WERI-Rb-1 (cell line): ENCODE measurements at regions not wholly inside any gene's neighbourhood (a gene's known extent, or its start where the extent isn't known, plus 50 kb on each side); places are given as distances from the start of the nearest gene placed in this dataset.

Experiments used
- DNase-seq: peaks from one replicate; pipeline ENCODE4 v3.0.0-alpha.2; 2020
- H3K27ac ChIP-seq: fragments of 250-450 bp; sonication (Bioruptor Pico); 2 replicates; pipeline ENCODE4 v1.5.1; 2020; ENCODE audit warnings: mild to moderate bottlenecking, moderate library complexity
- H3K27me3 ChIP-seq: fragments of 250-450 bp; sonication (Bioruptor Pico); 2 replicates; pipeline ENCODE4 v1.5.1; 2021; ENCODE audit warnings: mild to moderate bottlenecking, low read depth, moderate library complexity; ENCODE audit not compliant: insufficient read depth, severe bottlenecking
- H3K36me3 ChIP-seq: fragments of 250-450 bp; sonication (Bioruptor Pico); 2 replicates; pipeline ENCODE4 v1.5.1; 2020; ENCODE audit warnings: mild to moderate bottlenecking, moderate library complexity
- H3K4me3 ChIP-seq: 2 replicates; pipeline ENCODE4 v1.5.1; 2011; ENCODE audit warnings: low read depth, mild to moderate bottlenecking, control low read depth, low read length
- H3K9me3 ChIP-seq: fragments of 250-450 bp; sonication (Bioruptor Pico); 2 replicates; pipeline ENCODE4 v1.5.1; 2021; ENCODE audit warnings: mild to moderate bottlenecking, moderate library complexity; ENCODE audit not compliant: severe bottlenecking
- TF ChIP-seq, protein P1 (sequence below): IDR thresholded peaks from 2 replicates; pipeline ENCODE4 v1.5.1; 2011; ENCODE audit warnings: low read depth, mild to moderate bottlenecking, control low read depth, inconsistent platforms, low read length

DNA sequence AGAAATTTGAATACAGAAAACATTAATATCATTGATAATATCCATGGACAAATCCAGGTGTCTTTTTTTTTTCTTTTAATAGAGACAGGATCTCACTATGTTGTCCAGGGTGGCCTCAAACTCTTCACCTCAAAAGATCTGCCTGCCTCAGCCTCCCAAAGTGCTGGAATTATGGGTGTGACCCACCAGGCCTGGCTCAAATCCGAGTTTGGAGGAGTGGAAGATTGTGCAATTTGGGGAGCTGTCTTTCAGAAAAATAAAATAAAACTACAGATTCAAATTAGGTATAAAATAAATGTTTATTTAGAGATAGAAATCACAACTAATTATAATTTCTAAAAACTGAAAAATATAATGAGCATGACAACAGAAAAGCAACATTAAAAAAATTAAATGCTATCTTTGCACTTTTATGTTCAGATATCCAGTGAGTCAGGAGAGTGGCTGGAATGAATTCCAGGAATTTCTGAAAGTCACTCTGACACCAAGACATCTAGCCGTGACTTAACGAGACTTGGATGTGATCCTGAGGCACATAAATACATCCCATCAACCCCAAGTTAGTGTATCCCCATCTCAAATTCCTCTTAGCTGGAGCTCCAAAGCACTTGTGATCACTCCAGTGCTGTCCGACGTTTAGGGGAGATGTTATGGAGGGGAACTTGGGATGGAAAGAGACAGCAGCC lies 128.6 kb upstream of the THY1 start:
- no peak overlapping the region for H3K4me3 ChIP-seq
- no peak for DNase-seq
- no peak overlapping the region for H3K27ac ChIP-seq
- H3K36me3 ChIP-seq = no peaks in the 10 kb centered on the region
- no peaks in the 10 kb centered on the region for H3K27me3 ChIP-seq
- peaks cover 7% of the 10 kb centered on the region for H3K9me3 ChIP-seq
- TF ChIP-seq, protein P1, sequence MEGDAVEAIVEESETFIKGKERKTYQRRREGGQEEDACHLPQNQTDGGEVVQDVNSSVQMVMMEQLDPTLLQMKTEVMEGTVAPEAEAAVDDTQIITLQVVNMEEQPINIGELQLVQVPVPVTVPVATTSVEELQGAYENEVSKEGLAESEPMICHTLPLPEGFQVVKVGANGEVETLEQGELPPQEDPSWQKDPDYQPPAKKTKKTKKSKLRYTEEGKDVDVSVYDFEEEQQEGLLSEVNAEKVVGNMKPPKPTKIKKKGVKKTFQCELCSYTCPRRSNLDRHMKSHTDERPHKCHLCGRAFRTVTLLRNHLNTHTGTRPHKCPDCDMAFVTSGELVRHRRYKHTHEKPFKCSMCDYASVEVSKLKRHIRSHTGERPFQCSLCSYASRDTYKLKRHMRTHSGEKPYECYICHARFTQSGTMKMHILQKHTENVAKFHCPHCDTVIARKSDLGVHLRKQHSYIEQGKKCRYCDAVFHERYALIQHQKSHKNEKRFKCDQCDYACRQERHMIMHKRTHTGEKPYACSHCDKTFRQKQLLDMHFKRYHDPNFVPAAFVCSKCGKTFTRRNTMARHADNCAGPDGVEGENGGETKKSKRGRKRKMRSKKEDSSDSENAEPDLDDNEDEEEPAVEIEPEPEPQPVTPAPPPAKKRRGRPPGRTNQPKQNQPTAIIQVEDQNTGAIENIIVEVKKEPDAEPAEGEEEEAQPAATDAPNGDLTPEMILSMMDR = no peak

DNA sequence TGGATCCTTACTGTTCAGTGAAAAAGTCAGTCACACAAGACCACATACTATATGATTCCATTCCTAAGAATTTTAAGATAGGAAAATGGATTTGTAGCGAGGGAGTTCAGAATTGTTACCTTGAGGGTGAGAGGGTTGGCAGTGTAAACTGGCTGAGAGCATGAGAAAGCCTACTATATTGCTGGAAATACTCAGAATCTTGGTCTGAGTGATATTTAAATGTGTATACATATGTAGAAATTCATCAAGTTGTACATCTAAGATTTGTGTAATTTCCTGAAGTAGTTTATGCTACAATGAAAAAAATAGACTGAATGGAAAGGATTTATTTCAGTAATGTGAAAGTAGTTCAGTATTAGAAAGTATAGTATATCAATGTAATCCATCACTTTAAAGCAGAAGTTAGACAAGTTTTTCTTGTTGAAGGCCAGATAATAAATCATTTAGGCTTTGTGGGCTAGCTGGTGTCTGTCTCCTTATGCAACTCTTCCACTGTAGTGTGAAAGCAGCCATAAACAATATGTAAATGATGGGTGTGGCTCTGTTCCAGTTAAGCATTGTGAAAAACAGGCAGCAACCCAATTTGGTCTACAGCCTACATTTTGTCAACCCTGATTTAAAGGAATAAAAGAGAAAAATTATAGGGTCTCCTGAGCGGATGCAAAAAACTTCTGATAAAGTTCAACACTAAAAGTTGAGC lies 127.2 kb upstream of the THY1 start:
- Histone ChIP-seq H3K4me3 (no peak overlapping the region), H3K27ac (no peak overlapping the region), H3K27me3 (no peaks in the 10 kb centered on the region), H3K9me3 (peaks cover 7% of the 10 kb centered on the region), H3K36me3 (no peaks in the 10 kb centered on the region)
- TF ChIP-seq, protein P1 = no peak
- DNase-seq = no peak

DNA sequence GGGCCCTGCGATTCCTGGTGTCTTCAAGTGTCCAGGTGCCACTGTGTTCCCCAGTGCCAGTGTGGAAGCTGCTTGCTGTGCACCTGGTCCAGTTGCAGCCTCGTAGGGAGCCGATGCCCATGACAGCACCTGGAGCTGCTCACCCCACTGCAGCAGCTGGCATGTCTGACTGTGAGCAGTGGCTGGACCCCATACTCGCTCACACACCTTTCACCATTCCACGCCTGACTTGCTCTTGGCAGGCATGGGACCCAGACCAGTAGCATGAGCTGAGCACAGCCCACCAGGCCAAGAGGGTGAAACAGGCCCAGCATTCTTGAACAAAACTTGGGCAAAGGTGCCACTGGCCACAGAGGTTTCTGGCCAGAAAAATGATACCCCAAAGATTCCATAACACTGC lies 124.5 kb upstream of the THY1 start:
- H3K9me3 ChIP-seq = peaks cover 7% of the 10 kb centered on the region
- DNase-seq = no peak
- H3K27ac ChIP-seq = no peak overlapping the region
- H3K36me3 ChIP-seq = no peaks in the 10 kb centered on the region
- no peaks in the 10 kb centered on the region for H3K27me3 ChIP-seq
- TF ChIP-seq, protein P1 = no peak
- no peak overlapping the region for H3K4me3 ChIP-seq

DNA sequence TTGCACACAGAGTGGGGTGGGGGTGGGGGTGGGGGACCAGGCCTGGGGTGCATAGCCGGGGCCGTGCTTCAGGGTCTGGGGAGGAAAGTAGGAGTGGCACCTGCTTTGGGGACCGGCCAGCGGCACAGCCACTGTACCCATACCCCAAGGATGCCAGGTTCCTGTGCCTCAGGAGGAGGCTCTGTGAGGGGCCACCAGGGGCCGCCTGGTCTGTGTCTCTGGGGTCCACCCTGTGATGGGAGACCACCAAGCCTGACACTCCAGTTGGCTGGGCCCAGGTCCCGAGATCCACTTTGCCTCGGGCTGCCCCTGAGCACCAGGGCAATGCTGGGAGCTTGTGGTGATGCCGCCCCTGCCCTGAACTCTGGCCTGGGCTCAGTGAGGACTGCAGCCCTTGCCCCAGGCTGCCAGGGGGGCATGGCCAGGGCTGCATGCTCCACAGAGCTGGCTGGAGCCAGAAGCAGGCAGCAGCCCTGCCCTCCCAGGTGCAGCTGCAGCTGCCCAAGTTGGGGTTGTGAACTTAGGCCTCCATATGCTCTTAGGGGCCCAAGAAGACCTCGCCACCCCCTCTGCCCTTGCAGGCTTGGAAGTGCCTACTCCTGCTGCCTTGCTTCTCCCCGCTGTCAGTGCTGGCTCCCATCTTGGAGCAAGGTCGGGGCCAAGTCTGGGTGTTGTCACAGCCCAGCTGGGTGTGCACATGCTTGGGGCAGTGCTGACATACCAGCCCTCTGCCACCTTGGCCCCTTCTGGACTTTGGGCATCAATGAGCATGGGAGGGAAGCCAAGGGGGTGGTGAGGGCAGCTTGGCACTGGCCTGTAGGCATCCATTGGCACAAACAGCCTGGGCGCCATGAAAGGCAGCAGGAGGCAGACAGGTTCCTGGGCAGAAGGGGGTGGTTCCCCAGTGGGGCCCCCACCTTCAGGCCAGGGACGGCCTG lies 123.3 kb upstream of the THY1 start:
- H3K27me3 ChIP-seq = no peaks in the 10 kb centered on the region
- no peaks in the 10 kb centered on the region for H3K36me3 ChIP-seq
- peaks cover 7% of the 10 kb centered on the region for H3K9me3 ChIP-seq
- no peak for DNase-seq
- TF ChIP-seq, protein P1 = no peak
- no peak overlapping the region for H3K4me3 ChIP-seq
- no peak overlapping the region for H3K27ac ChIP-seq

DNA sequence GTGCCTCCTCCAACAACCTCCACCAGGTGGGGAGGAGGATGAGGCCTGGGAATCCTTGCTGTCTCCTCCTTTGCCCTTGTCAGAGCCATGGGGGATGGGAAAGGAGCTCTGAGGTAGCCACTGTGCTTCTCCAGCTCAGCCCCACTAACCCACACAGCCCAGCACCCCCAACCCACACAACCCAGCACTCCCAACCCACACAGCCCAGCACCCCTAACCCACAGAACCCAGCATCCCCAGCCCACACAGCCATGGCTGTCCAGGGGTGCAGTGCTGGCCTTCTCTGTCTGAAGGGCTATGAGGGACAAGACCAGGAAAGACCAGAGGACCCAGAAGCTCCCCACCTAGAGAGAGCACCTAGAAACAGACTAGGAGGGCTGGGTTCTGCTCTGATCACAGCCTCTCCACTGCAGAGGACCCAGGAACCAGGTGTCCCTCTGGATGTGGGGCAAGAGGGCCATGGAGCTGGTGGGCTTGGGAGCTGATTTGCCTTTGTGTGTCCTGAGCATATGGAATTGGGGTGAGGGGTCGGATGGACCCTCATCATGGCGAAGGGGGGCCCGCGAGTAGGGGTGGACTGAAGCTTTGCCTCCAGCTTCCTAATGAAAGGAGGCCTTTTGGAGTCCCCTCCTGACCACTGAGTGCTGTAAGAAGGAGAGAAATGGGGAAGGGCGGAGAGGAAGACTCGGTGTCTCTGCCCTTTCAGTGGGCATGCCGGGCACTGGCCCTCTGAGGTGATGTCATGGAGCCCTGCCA lies 117.6 kb upstream of the THY1 start:
- Histone ChIP-seq H3K4me3 (no peak overlapping the region), H3K27ac (no peak overlapping the region), H3K36me3 (no peaks in the 10 kb centered on the region), H3K27me3 (no peaks in the 10 kb centered on the region), H3K9me3 (no peaks in the 10 kb centered on the region)
- TF ChIP-seq, protein P1 = no peak
- DNase-seq = no peak
